Endothelial cell of umbilical vein (primary cell): ENCODE measurements at regions not wholly inside any gene's neighbourhood (a gene's known extent, or its start where the extent isn't known, plus 50 kb on each side); places are given as distances from the start of the nearest gene placed in this dataset.

Experiments used
- BruUV-seq: library from RNA; stranded (reverse); fragments of 400-500 nt; replicated peaks from 2 replicates; lab custom pipeline; 2021; lab: Mats Ljungman, UMichigan
- CTCF ChIA-PET: fragments of 300-600, 350-600 bp; sonication (Branson Sonifier 250); formaldehyde crosslinking; loops from one replicate; lab custom pipeline; 2021; ENCODE audit warnings: antibody characterized with exemption, inconsistent platforms; lab: Charles Lee
- POLR2A ChIA-PET: fragments of 300-600, 350-600 bp; sonication (Branson Sonifier 250); formaldehyde crosslinking; loops from one replicate; lab custom pipeline; 2021; ENCODE audit warnings: antibody characterized with exemption, inconsistent platforms; lab: Charles Lee
- DNase-seq: peaks from one replicate; pipeline ENCODE4 v3.0.0-alpha.2; 2011; ENCODE audit warnings: low read depth, low spot score
- FAIRE-seq: peaks from 2 replicates; lab custom pipeline; 2011; peaks lifted over from hg19 to GRCh38; lab: Jason Lieb, UNC
- H2AFZ ChIP-seq: 2 replicates; pipeline ENCODE4 v1.6.0; 2012; ENCODE audit warnings: low read depth, low read length, control low read depth, inconsistent platforms
- H3K27ac ChIP-seq: 2 replicates; pipeline ENCODE4 v1.5.1; 2011; ENCODE audit warnings: low read depth, mild to moderate bottlenecking, control low read depth, low read length, moderate library complexity; ENCODE audit not compliant: insufficient read depth
- H3K27me3 ChIP-seq, 2 experiments: 2 replicates each; pipeline versions ENCODE4 v1.6.0 to v1.6.1; 2011; ENCODE audit warnings: low read length in 2 of 2, mixed read lengths in 1 of 2; ENCODE audit not compliant: control insufficient read depth in 2 of 2, insufficient read depth in 2 of 2
- H3K36me3 ChIP-seq, 2 experiments: 2 replicates in 1 of 2; 3 replicates in 1 of 2; pipeline ENCODE4 v1.5.1; 2011; ENCODE audit warnings: low read length in 2 of 2, mild to moderate bottlenecking in 1 of 2, moderate library complexity in 1 of 2; ENCODE audit not compliant: control insufficient read depth in 2 of 2, insufficient read depth in 2 of 2; ENCODE audit errors: extremely low read depth in 1 of 2
- H3K4me1 ChIP-seq: 3 replicates; pipeline ENCODE4 v1.5.1; 2011; ENCODE audit warnings: mild to moderate bottlenecking, low read length; ENCODE audit not compliant: control insufficient read depth, insufficient read depth; ENCODE audit errors: extremely low read depth
- H3K4me2 ChIP-seq: 2 replicates; pipeline ENCODE4 v1.6.1; 2011; ENCODE audit warnings: low read length, control low read depth, mixed read lengths; ENCODE audit not compliant: insufficient read depth
- H3K4me3 ChIP-seq, 3 experiments: fragments of 200-600 bp in 1 of 3; sonication (generic), shearing (Covaris generic) in 1 of 3; replicated peaks in 1 of 3; 2 replicates each; pipeline ENCODE4 v1.5.1; 2011 to 2016; ENCODE audit warnings: control low read depth in 3 of 3, low read length in 3 of 3, mild to moderate bottlenecking in 2 of 3, inconsistent platforms in 1 of 3, low read depth in 1 of 3, moderate library complexity in 1 of 3; ENCODE audit not compliant: insufficient read depth in 1 of 3
- H3K79me2 ChIP-seq: 2 replicates; pipeline ENCODE4 v1.6.0; 2012; ENCODE audit warnings: low read length, inconsistent platforms; ENCODE audit not compliant: control insufficient read depth, insufficient read depth
- H3K9ac ChIP-seq: replicated peaks from 2 replicates; pipeline ENCODE3; 2011; ENCODE audit warnings: low read length, control low read depth; ENCODE audit not compliant: insufficient read depth; ENCODE audit errors: extremely low read depth
- H3K9me1 ChIP-seq: replicated peaks from 3 replicates; pipeline ENCODE4 v1.6.0; 2011; ENCODE audit warnings: mild to moderate bottlenecking, low read length; ENCODE audit not compliant: control insufficient read depth, insufficient read depth; ENCODE audit errors: extremely low read depth
- H3K9me3 ChIP-seq: replicated peaks from 2 replicates; pipeline ENCODE4 v1.5.1; 2012; ENCODE audit warnings: low read length, inconsistent platforms; ENCODE audit not compliant: control insufficient read depth, insufficient read depth
- H4K20me1 ChIP-seq: replicated peaks from 2 replicates; pipeline ENCODE3; 2011; ENCODE audit warnings: mild to moderate bottlenecking, low read length; ENCODE audit not compliant: control insufficient read depth, insufficient read depth; ENCODE audit errors: extremely low read depth
- CTCF ChIP-seq, 2 donors: IDR thresholded peaks; 1 replicate in 1 of 2; 2 replicates in 1 of 2; pipeline ENCODE4 v1.5.1; 2011; ENCODE audit warnings: low read length in 2 of 2, mild to moderate bottlenecking in 2 of 2, moderate library complexity in 2 of 2, control low read depth in 1 of 2, inconsistent platforms in 1 of 2, low read depth in 1 of 2; ENCODE audit not compliant: insufficient read depth in 1 of 2; ENCODE audit errors: extremely low read depth in 1 of 2
- EZH2 ChIP-seq: IDR thresholded peaks from 2 replicates; pipeline ENCODE4 v1.6.1; 2012; ENCODE audit warnings: borderline replicate concordance, low read depth, mild to moderate bottlenecking, moderate library complexity, low read length, inconsistent platforms; ENCODE audit not compliant: severe bottlenecking
- FOS ChIP-seq: IDR thresholded peaks from 2 replicates; pipeline ENCODE4 v1.6.1; 2011; ENCODE audit warnings: mild to moderate bottlenecking, low read length, moderate library complexity, borderline replicate concordance; ENCODE audit not compliant: insufficient read depth
- GATA2 ChIP-seq: IDR thresholded peaks from 2 replicates; pipeline ENCODE4 v1.7.0; 2011; ENCODE audit warnings: low read depth, mild to moderate bottlenecking, moderate library complexity, mixed read lengths, low read length; ENCODE audit not compliant: insufficient read length, insufficient read depth
- JUN ChIP-seq: IDR thresholded peaks from 2 replicates; pipeline ENCODE4 v1.6.1; 2011; ENCODE audit warnings: borderline replicate concordance, low read depth; ENCODE audit not compliant: insufficient read length, insufficient read depth
- MAX ChIP-seq: IDR thresholded peaks from 2 replicates; pipeline ENCODE4 v1.6.1; 2011; ENCODE audit not compliant: insufficient read depth, insufficient read length
- MYC ChIP-seq: IDR thresholded peaks from one replicate; pipeline ENCODE4 v1.6.1; 2011; ENCODE audit warnings: mild to moderate bottlenecking, low read depth, low read length
- POLR2A ChIP-seq: IDR thresholded peaks from 2 replicates; pipeline ENCODE4 v1.6.1; 2012; ENCODE audit warnings: low read depth, mild to moderate bottlenecking, control low read depth, low read length
- POLR2AphosphoS5 ChIP-seq: IDR thresholded peaks from 2 replicates; pipeline ENCODE4 v1.6.1; 2012; ENCODE audit warnings: low read depth, mild to moderate bottlenecking, control low read depth, low read length, moderate library complexity; ENCODE audit not compliant: insufficient read depth
- dilution Hi-C: fragments of 300-500 bp; cut with MboI; formaldehyde crosslinking; loops from one replicate; pipeline ENCODE4 v1.15.0; 2019; ENCODE audit warnings: low sequenced_read_pairs; ENCODE audit not compliant: extremely low pct_ligation_motif_present
- intact Hi-C: fragments of 100-400 bp; cut with micrococcal nuclease; formaldehyde crosslinking; loops from one replicate; pipeline ENCODE4 v1.10.0; 2022

GRCh38 chr3:148598619-148599018, 99.1 kb upstream of the AGTR1 start:
- Histone ChIP-seq H3K4me3 (no peak overlapping the region), H3K9ac (no peak overlapping the region), H2AFZ (no peak overlapping the region), H3K27me3 (no peaks in the 10 kb centered on the region), H3K36me3 (no peaks in the 10 kb centered on the region), H3K27ac (no peak overlapping the region), H3K9me3 (no peaks in the 10 kb centered on the region), H3K79me2 (no peaks in the 10 kb centered on the region), H4K20me1 (no peaks in the 10 kb centered on the region), H3K9me1 (no peaks in the 10 kb centered on the region), H3K4me1 (no peaks in the 10 kb centered on the region), H3K4me2 (no peak overlapping the region)
- BruUV-seq, result no TSS peak
- FAIRE-seq (no peak), DNase-seq (no peak)
- intact Hi-C loops (no loop called here), dilution Hi-C loops (no loop called here)
- ChIA-PET POLR2A (no interaction called here), CTCF (no interaction called here)
- TF ChIP-seq JUN (no peak), EZH2 (no peak), POLR2A (no peak), MAX (no peak), GATA2 (no peak), FOS (no peak), MYC (no peak), CTCF (IDR thresholded peaks at IDR 0.05; ENCODE audit: extremely low read depth in 1 of 2, insufficient read depth in 1 of 2, low read depth in 1 of 2, low read length in 2 of 2) (no peak), POLR2AphosphoS5 (no peak)
